IMR-90 (cell line): ENCODE measurements at regions not wholly inside any gene's neighbourhood (a gene's known extent, or its start where the extent isn't known, plus 50 kb on each side); places are given as distances from the start of the nearest gene placed in this dataset.

ENCODE experiments used
- ATAC-seq: fragments of 200-7000 bp; cut with Tn5 transposase; 2 replicates; pipeline ENCODE4 v1.9.1; 2020; ENCODE audit warnings: low read depth, mild to moderate bottlenecking, moderate library complexity
- BruUV-seq: library from RNA; stranded (reverse); fragments of 400-500 nt; replicated peaks from 2 replicates; lab custom pipeline; 2021; lab: Mats Ljungman, UMichigan
- CTCF ChIA-PET: fragments of 300-600 bp; formaldehyde crosslinking; extraction: SDS; loops from one replicate; lab custom pipeline; 2021; ENCODE audit warnings: antibody characterized with exemption; lab: Yijun Ruan, JAX
- POLR2A ChIA-PET: fragments of 300-600 bp; sonication (Branson Sonifier 250); formaldehyde crosslinking; loops from one replicate; lab custom pipeline; 2022; ENCODE audit warnings: antibody characterized with exemption; ENCODE audit not compliant: unreplicated experiment; lab: Charles Lee
- DNase-seq: peaks from one replicate; pipeline ENCODE4 v3.0.0; 2013
- H2AFZ ChIP-seq: replicated peaks from 2 replicates; pipeline ENCODE3; 2013; ENCODE audit warnings: low read length, mild to moderate bottlenecking; ENCODE audit not compliant: poor library complexity
- H2AK5ac ChIP-seq: 2 replicates; pipeline ENCODE4 v1.6.1; 2013; ENCODE audit warnings: low read depth, low read length, inconsistent platforms
- H2AK9ac ChIP-seq: replicated peaks from 2 replicates; pipeline ENCODE3; 2013; ENCODE audit warnings: mild to moderate bottlenecking, low read depth, low read length, moderate library complexity; ENCODE audit not compliant: poor library complexity
- H2BK120ac ChIP-seq: 2 replicates; pipeline ENCODE4 v1.6.1; 2013; ENCODE audit warnings: low read depth, low read length, inconsistent platforms
- H2BK15ac ChIP-seq: 3 replicates; pipeline ENCODE4 v1.6.1; 2013; ENCODE audit warnings: low read depth, low read length, inconsistent platforms
- H2BK20ac ChIP-seq: 2 replicates; pipeline ENCODE4 v1.6.1; 2013; ENCODE audit warnings: low read depth, mild to moderate bottlenecking, inconsistent platforms, low read length, moderate library complexity
- H2BK5ac ChIP-seq: 2 replicates; pipeline ENCODE4 v1.6.1; 2013; ENCODE audit warnings: mild to moderate bottlenecking, low read depth, low read length, inconsistent platforms; ENCODE audit not compliant: poor library complexity, severe bottlenecking
- H3K14ac ChIP-seq: replicated peaks from 2 replicates; pipeline ENCODE4 v1.6.1; 2013; ENCODE audit warnings: low read depth, low read length, inconsistent platforms
- H3K18ac ChIP-seq: 2 replicates; pipeline ENCODE4 v1.6.1; 2013; ENCODE audit warnings: low read depth, low read length, control low read depth
- H3K23ac ChIP-seq: 2 replicates; pipeline ENCODE4 v1.6.1; 2013; ENCODE audit warnings: low read depth, low read length, inconsistent platforms
- H3K27ac ChIP-seq: 2 replicates; pipeline ENCODE4 v1.5.1; 2013; ENCODE audit warnings: mild to moderate bottlenecking, control low read depth, low read length; ENCODE audit not compliant: insufficient read depth
- H3K27me3 ChIP-seq: 2 replicates; pipeline ENCODE4 v1.6.1; 2013; ENCODE audit warnings: low read length; ENCODE audit not compliant: control insufficient read depth, insufficient read depth
- H3K36me3 ChIP-seq: 2 replicates; pipeline ENCODE4 v1.6.1; 2013; ENCODE audit warnings: low read length, mixed read lengths; ENCODE audit not compliant: control insufficient read depth, insufficient read depth
- H3K4ac ChIP-seq: 2 replicates; pipeline ENCODE4 v1.6.1; 2013; ENCODE audit warnings: low read depth, low read length, inconsistent platforms
- H3K4me1 ChIP-seq: 2 replicates; pipeline ENCODE4 v1.6.1; 2013; ENCODE audit warnings: low read length, mixed read lengths; ENCODE audit not compliant: control insufficient read depth, insufficient read depth
- H3K4me2 ChIP-seq: 2 replicates; pipeline ENCODE4 v1.6.1; 2013; ENCODE audit warnings: low read depth, mild to moderate bottlenecking, control low read depth, low read length, moderate library complexity
- H3K4me3 ChIP-seq: 2 replicates; pipeline ENCODE4 v1.5.1; 2013; ENCODE audit warnings: low read depth, mild to moderate bottlenecking, control low read depth, low read length, moderate library complexity; ENCODE audit not compliant: insufficient read depth
- H3K56ac ChIP-seq: 2 replicates; pipeline ENCODE4 v1.6.1; 2013; ENCODE audit warnings: low read length, inconsistent platforms; ENCODE audit not compliant: insufficient read depth; ENCODE audit errors: extremely low read depth
- H3K79me1 ChIP-seq, 2 experiments: 2 replicates each; pipeline ENCODE4 v1.6.1; 2013; ENCODE audit warnings: low read length in 2 of 2, inconsistent platforms in 1 of 2, low read depth in 1 of 2
- H3K9ac ChIP-seq: 2 replicates; pipeline ENCODE4 v1.6.1; 2013; ENCODE audit warnings: low read depth, low read length, control low read depth
- H3K9me1 ChIP-seq: 2 replicates; pipeline ENCODE4 v1.6.1; 2013; ENCODE audit warnings: low read length, inconsistent platforms; ENCODE audit not compliant: insufficient read depth
- H3K9me3 ChIP-seq: 2 replicates; pipeline ENCODE4 v1.6.1; 2013; ENCODE audit warnings: low read length; ENCODE audit not compliant: control insufficient read depth, insufficient read depth
- H4K20me1 ChIP-seq: 2 replicates; pipeline ENCODE4 v1.6.1; 2013; ENCODE audit warnings: low read length, inconsistent platforms; ENCODE audit not compliant: insufficient read depth
- H4K5ac ChIP-seq: 2 replicates; pipeline ENCODE4 v1.6.1; 2013; ENCODE audit warnings: mild to moderate bottlenecking, low read depth, low read length, control low read depth
- H4K8ac ChIP-seq, 2 experiments: 2 replicates each; pipeline ENCODE4 v1.6.1; 2013; ENCODE audit warnings: low read depth in 2 of 2, low read length in 2 of 2, control low read depth in 1 of 2, inconsistent platforms in 1 of 2
- H4K91ac ChIP-seq: 2 replicates; pipeline ENCODE4 v1.6.1; 2013; ENCODE audit warnings: low read depth, low read length, inconsistent platforms; ENCODE audit not compliant: insufficient read depth
- BHLHE40 ChIP-seq: fragments of 150-350 bp; IDR thresholded peaks from 2 replicates; pipeline ENCODE4 v1.6.1; 2016; ENCODE audit warnings: mild to moderate bottlenecking, low read depth, low read length
- CEBPB ChIP-seq: IDR thresholded peaks from 2 replicates; pipeline ENCODE4 v1.6.1; 2012; ENCODE audit warnings: low read depth, low read length, improper control_type of control experiment
- CHD1 ChIP-seq: IDR thresholded peaks from 2 replicates; pipeline ENCODE4 v1.6.1; 2012; ENCODE audit warnings: low read depth, low read length, improper control_type of control experiment
- FOS ChIP-seq: fragments of 150-350 bp; IDR thresholded peaks from 2 replicates; pipeline ENCODE4 v1.6.1; 2016; ENCODE audit warnings: low read depth, low read length
- MAFK ChIP-seq: IDR thresholded peaks from 2 replicates; pipeline ENCODE4 v1.6.1; 2012; ENCODE audit warnings: low read depth, low read length, improper control_type of control experiment
- MAZ ChIP-seq: IDR thresholded peaks from 2 replicates; pipeline ENCODE4 v1.6.1; 2012; ENCODE audit warnings: low read depth, mild to moderate bottlenecking, low read length, improper control_type of control experiment, moderate library complexity, borderline replicate concordance
- MXI1 ChIP-seq: IDR thresholded peaks from 2 replicates; pipeline ENCODE4 v1.6.1; 2012; ENCODE audit warnings: low read depth, mild to moderate bottlenecking, low read length, moderate library complexity, borderline replicate concordance
- NFE2L2 ChIP-seq: fragments of 150-350 bp; IDR thresholded peaks from 2 replicates; pipeline ENCODE4 v1.6.1; 2016; ENCODE audit warnings: low read depth, mild to moderate bottlenecking, low read length
- RCOR1 ChIP-seq: IDR thresholded peaks from 2 replicates; pipeline ENCODE4 v1.6.1; 2012; ENCODE audit warnings: mild to moderate bottlenecking, low read length, improper control_type of control experiment; ENCODE audit not compliant: insufficient replicate concordance
- RFX5 ChIP-seq: IDR thresholded peaks from 2 replicates; pipeline ENCODE4 v1.8.0; 2012; ENCODE audit warnings: low read depth, mild to moderate bottlenecking, low read length, moderate library complexity
- SMC3 ChIP-seq: fragments of 150-350 bp; IDR thresholded peaks from 2 replicates; pipeline ENCODE4 v1.6.1; 2016; ENCODE audit warnings: low read depth, mild to moderate bottlenecking, antibody characterized with exemption, low read length, moderate library complexity
- USF2 ChIP-seq: fragments of 150-350 bp; IDR thresholded peaks from 2 replicates; pipeline ENCODE4 v1.6.1; 2017; ENCODE audit warnings: mild to moderate bottlenecking, antibody characterized with exemption, low read length, low read depth
- WGBS, 2 experiments: methylation state at CpG; one replicate each; pipeline versions ENCODE4 v1.1.5 to v1.1.7; 2013; ENCODE audit warnings: missing lambda C conversion rate in 2 of 2; ENCODE audit not compliant: insufficient read length in 1 of 2; ENCODE audit errors: extremely low coverage in 2 of 2; 5-methylcytosine and 5-hydroxymethylcytosine counted together
- dilution Hi-C: fragments of 300-500 bp; cut with HindIII; formaldehyde crosslinking; loops from one replicate; pipeline ENCODE4 v1.14.3; 2018; ENCODE audit warnings: low sequenced_read_pairs; ENCODE audit not compliant: unreplicated experiment
- in situ Hi-C: fragments of 300-500 bp; cut with MboI; formaldehyde crosslinking; loops from 3 replicates; pipeline ENCODE4 v1.14.3; 2019; ENCODE audit warnings: low sequenced_read_pairs, inconsistent platforms, mixed read lengths
- intact Hi-C: fragments of 100-400 bp; cut with micrococcal nuclease; formaldehyde crosslinking; loops from 2 replicates; pipeline ENCODE4 v1.10.0; 2022

- H3K4me1 ChIP-seq = no peaks in the 10 kb centered on the region
- dilution Hi-C loops (no loop called here), in situ Hi-C loops (no loop called here), intact Hi-C loops (no loop called here)
- no peak overlapping the region for H3K4me2 ChIP-seq
- H4K5ac ChIP-seq = no peak overlapping the region
- no peaks in the 10 kb centered on the region for H3K36me3 ChIP-seq
- H2AFZ ChIP-seq = no peak overlapping the region
- no peak overlapping the region for H4K91ac ChIP-seq
- H3K27me3 ChIP-seq = no peaks in the 10 kb centered on the region
- H2AK9ac ChIP-seq = no peak overlapping the region
- H3K27ac ChIP-seq = no peak overlapping the region
- no peaks in the 10 kb centered on the region for H4K20me1 ChIP-seq
- no peak overlapping the region for H3K18ac ChIP-seq
- H3K4ac ChIP-seq = no peak overlapping the region
- ChIA-PET CTCF (no interaction called here), POLR2A (no interaction called here)
- H2AK5ac ChIP-seq = no peak overlapping the region
- 10% methylated on average over 6 of the region's 9 CpGs; no CpG with 5 or more reads in 1 of the 2 experiments for WGBS, 2 experiments
- H2BK15ac ChIP-seq = no peak overlapping the region
- H2BK5ac ChIP-seq = no peak overlapping the region
- no peak overlapping the region for H2BK120ac ChIP-seq
- no peak overlapping the region for H2BK20ac ChIP-seq
- H3K9me1 ChIP-seq = no peaks in the 10 kb centered on the region
- H3K23ac ChIP-seq = no peak overlapping the region
- no peak for DNase-seq
- H3K56ac ChIP-seq = no peak overlapping the region
- no peak overlapping the region for H4K8ac ChIP-seq
- ATAC-seq = no peak
- no peaks in the 10 kb centered on the region for H3K79me1 ChIP-seq
- H3K4me3 ChIP-seq = no peak overlapping the region
- H3K9me3 ChIP-seq = no peaks in the 10 kb centered on the region
- no peak overlapping the region for H3K9ac ChIP-seq
- no TSS peak for BruUV-seq
- TF ChIP-seq MXI1 (no peak), RCOR1 (no peak), FOS (no peak), RFX5 (no peak), CHD1 (no peak), BHLHE40 (no peak), USF2 (no peak), NFE2L2 (no peak), MAZ (no peak), MAFK (no peak), SMC3 (no peak), CEBPB (no peak)
- no peak overlapping the region for H3K14ac ChIP-seq
Measured at GRCh38 chr20:40848526-40848925, 159.5 kb upstream of the MAFB start.
